GM12878 (cell line): ENCODE measurements at regions not wholly inside any gene's neighbourhood (a gene's known extent, or its start where the extent isn't known, plus 50 kb on each side); places are given as distances from the start of the nearest gene placed in this dataset.

Source experiments
- ATAC-seq: fragments of 200-7000 bp; cut with Tn5 transposase; 3 replicates; pipeline ENCODE4 v1.9.1; 2020; ENCODE audit warnings: mild to moderate bottlenecking, moderate library complexity
- BruUV-seq: library from RNA; stranded (reverse); fragments of 400-500 nt; replicated peaks from 2 replicates; lab custom pipeline; 2021; lab: Mats Ljungman, UMichigan
- CTCF ChIA-PET: fragments of 300-600 bp; sonication (Branson Sonifier 250); formaldehyde crosslinking; extraction: SDS; loops from one replicate; lab custom pipeline; 2021; ENCODE audit warnings: inconsistent platforms; lab: Yijun Ruan, JAX
- POLR2A ChIA-PET: fragments of 350-600 bp; formaldehyde crosslinking; extraction: SDS; loops from one replicate; lab custom pipeline; 2021; ENCODE audit warnings: inconsistent platforms; lab: Charles Lee
- RAD21 ChIA-PET: fragments of 300-600 bp; sonication (Branson Sonifier 250); formaldehyde crosslinking; loops from one replicate; lab custom pipeline; 2023; ENCODE audit warnings: antibody characterized with exemption; ENCODE audit not compliant: unreplicated experiment; lab: Charles Lee
- SMC1A ChIA-PET: fragments of 300-600 bp; sonication (Branson Sonifier 250); formaldehyde crosslinking; loops from one replicate; lab custom pipeline; 2023; ENCODE audit not compliant: unreplicated experiment, uncharacterized antibody; lab: Charles Lee
- DNase-seq: peaks from one replicate; pipeline ENCODE4 v3.0.0-alpha.2; 2011; ENCODE audit warnings: low read depth, low spot score
- FAIRE-seq: peaks from 3 replicates; lab custom pipeline; 2011; peaks lifted over from hg19 to GRCh38; lab: Jason Lieb, UNC
- H2AFZ ChIP-seq: 2 replicates; pipeline ENCODE4 v1.6.0; 2011; ENCODE audit warnings: low read depth, low read length, control low read depth; ENCODE audit not compliant: control insufficient read depth
- H3K27ac ChIP-seq: 2 replicates; pipeline ENCODE4 v1.5.1; 2011; ENCODE audit warnings: control low read depth; ENCODE audit not compliant: control insufficient read depth, insufficient read depth
- H3K27me3 ChIP-seq, 2 experiments: replicated peaks in 1 of 2; 2 replicates each; pipeline versions ENCODE4 v1.6.0 to v1.6.1; 2011; ENCODE audit warnings: low read length in 1 of 2; ENCODE audit not compliant: control insufficient read depth in 2 of 2, insufficient read depth in 2 of 2
- H3K36me3 ChIP-seq, 2 experiments: 2 replicates each; pipeline ENCODE4 v1.5.1; 2011; ENCODE audit warnings: low read length in 1 of 2; ENCODE audit not compliant: control insufficient read depth in 2 of 2, insufficient read depth in 2 of 2
- H3K4me1 ChIP-seq: 2 replicates; pipeline ENCODE4 v1.6.1; 2011; ENCODE audit warnings: mild to moderate bottlenecking, low read length, moderate library complexity, mixed read lengths; ENCODE audit not compliant: control insufficient read depth, insufficient read depth
- H3K4me2 ChIP-seq: 2 replicates; pipeline ENCODE4 v1.6.0; 2011; ENCODE audit warnings: control low read depth; ENCODE audit not compliant: control insufficient read depth, insufficient read depth
- H3K4me3 ChIP-seq: fragments of 200-600 bp; sonication (generic); 2 replicates; pipeline ENCODE4 v1.5.1; 2016
- H3K79me2 ChIP-seq: 2 replicates; pipeline ENCODE4 v1.6.0; 2011; ENCODE audit warnings: low read length; ENCODE audit not compliant: control insufficient read depth, insufficient read depth
- H3K9ac ChIP-seq: 2 replicates; pipeline ENCODE4 v1.8.0; 2011; ENCODE audit warnings: low read length, control low read depth, mixed read lengths; ENCODE audit not compliant: control insufficient read depth, insufficient read depth
- H3K9me3 ChIP-seq: replicated peaks from 3 replicates; pipeline ENCODE4 v1.5.1; 2011; ENCODE audit warnings: mild to moderate bottlenecking, low read length; ENCODE audit not compliant: control insufficient read depth, insufficient read depth
- H4K20me1 ChIP-seq: 2 replicates; pipeline ENCODE4 v1.6.0; 2011; ENCODE audit not compliant: control insufficient read depth, insufficient read depth
- BACH1 ChIP-seq: fragments of 450-650 bp; IDR thresholded peaks from 2 replicates; pipeline ENCODE4 v1.6.1; 2017; ENCODE audit warnings: mild to moderate bottlenecking, borderline replicate concordance
- GABPA ChIP-seq: IDR thresholded peaks from 2 replicates; pipeline ENCODE4 v1.6.1; 2014; ENCODE audit warnings: antibody characterized with exemption, low read depth, mild to moderate bottlenecking, inconsistent platforms
- KAT2A ChIP-seq: conservative IDR thresholded peaks from 2 replicates; pipeline ENCODE4 v1.6.1; 2011; ENCODE audit warnings: low read depth, low read length; ENCODE audit not compliant: control insufficient read depth
- NFIC ChIP-seq: IDR thresholded peaks from 2 replicates; pipeline ENCODE4 v1.6.1; 2012; ENCODE audit warnings: low read depth, mild to moderate bottlenecking, inconsistent platforms, low read length, moderate library complexity
- PKNOX1 ChIP-seq: fragments of 450-650 bp; IDR thresholded peaks from 2 replicates; pipeline ENCODE4 v1.6.1; 2016; ENCODE audit warnings: mild to moderate bottlenecking
- POLR2AphosphoS2 ChIP-seq: IDR thresholded peaks from 2 replicates; pipeline ENCODE4 v1.6.1; 2011; ENCODE audit warnings: low read depth, mild to moderate bottlenecking, low read length, improper control_type of control experiment, moderate library complexity
- POLR2AphosphoS5 ChIP-seq: IDR thresholded peaks from 2 replicates; pipeline ENCODE4 v1.6.1; 2011; ENCODE audit warnings: mild to moderate bottlenecking, low read length, inconsistent platforms
- POU2F2 ChIP-seq: IDR thresholded peaks from 3 replicates; pipeline ENCODE4 v1.6.1; 2011; ENCODE audit warnings: low read depth, mild to moderate bottlenecking, low read length, borderline replicate concordance
- SUZ12 ChIP-seq: fragments of 200-600 bp; sonication (generic); IDR thresholded peaks from one replicate; pipeline ENCODE4 v1.6.1; 2018; ENCODE audit warnings: antibody characterized with exemption, mild to moderate bottlenecking; ENCODE audit not compliant: unreplicated experiment
- ZBED1 ChIP-seq: IDR thresholded peaks from 2 replicates; pipeline ENCODE4 v1.6.1; 2016; ENCODE audit warnings: borderline replicate concordance
- ZNF274 ChIP-seq: IDR thresholded peaks from one replicate; pipeline ENCODE4 v1.8.0; 2011; ENCODE audit not compliant: insufficient read length, insufficient read depth
- WGBS: methylation state at CpG from one replicate; pipeline ENCODE4 v1.1.6; 2016; ENCODE audit warnings: low lambda C conversion rate; ENCODE audit not compliant: insufficient replicate concordance, insufficient coverage; ENCODE audit errors: missing lambda C conversion rate; 5-methylcytosine and 5-hydroxymethylcytosine counted together
- in situ Hi-C: fragments of 300-500 bp; cut with MboI; formaldehyde crosslinking; loops from 9 replicates; pipeline ENCODE4 v1.14.3; 2018; ENCODE audit warnings: mixed read lengths
- intact Hi-C: fragments of 100-400 bp; cut with micrococcal nuclease; formaldehyde crosslinking; loops from one replicate; pipeline ENCODE4 v1.14.2; 2022; ENCODE audit not compliant: unreplicated experiment

DNA sequence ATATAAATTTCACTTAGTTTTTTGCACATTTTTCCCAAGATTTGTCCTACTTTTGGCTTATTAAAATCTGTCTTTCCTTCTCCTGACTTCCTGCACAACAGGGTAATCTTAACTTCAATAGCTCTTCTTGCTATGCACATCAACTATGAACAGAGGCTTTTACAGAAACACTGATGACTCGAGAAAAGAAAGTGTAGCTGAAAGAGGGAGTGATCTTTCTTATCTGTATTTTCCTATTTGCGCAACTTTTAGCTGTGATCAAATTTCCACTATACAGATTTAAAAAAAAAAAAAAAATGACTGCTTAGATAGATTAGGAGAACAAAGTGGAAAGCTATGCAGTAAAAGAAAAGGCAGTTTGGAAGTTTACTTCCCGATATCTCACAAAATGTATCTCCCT, 406.9 kb downstream of the LIG4 start:
- RAD21 ChIA-PET: no interaction called here
- ATAC-seq: no peak
- no TSS peak for BruUV-seq
- POLR2A ChIA-PET: no interaction called here
- Histone ChIP-seq H3K4me3 (no peak overlapping the region), H3K9ac (no peak overlapping the region), H3K4me2 (no peak overlapping the region), H3K9me3 (no peaks in the 10 kb centered on the region), H4K20me1 (no peaks in the 10 kb centered on the region), H2AFZ (no peak overlapping the region), H3K4me1 (no peaks in the 10 kb centered on the region), H3K79me2 (no peaks in the 10 kb centered on the region)
- DNase-seq: no peak
- 19% methylated on average over 3 of the region's 3 CpGs for WGBS
- intact Hi-C loops: no loop called here
- SMC1A ChIA-PET: no interaction called here
- CTCF ChIA-PET: no interaction called here
- in situ Hi-C loops: no loop called here
- TF ChIP-seq POLR2AphosphoS2: no peak
- TF ChIP-seq NFIC: no peak
- no peak for TF ChIP-seq SUZ12
- no peak for TF ChIP-seq POU2F2
- TF ChIP-seq KAT2A: no peak
- no peak for TF ChIP-seq PKNOX1
- TF ChIP-seq ZBED1: no peak
- TF ChIP-seq GABPA: no peak
- TF ChIP-seq BACH1: no peak
- no peak for TF ChIP-seq ZNF274
- TF ChIP-seq POLR2AphosphoS5: no peak
- TF ChIP-seq, all 136 proteins: peak for 0
- H3K27ac ChIP-seq: no peak overlapping the region
- no peaks in the 10 kb centered on the region for H3K27me3 ChIP-seq
- no peaks in the 10 kb centered on the region for H3K36me3 ChIP-seq
- FAIRE-seq: no peak
